ENCODE measurements at regions not wholly inside any gene's neighbourhood (a gene's known extent, or its start where the extent isn't known, plus 50 kb on each side); places are given as distances from the start of the nearest gene placed in this dataset.

- TF ChIP-seq CTCF (optimal IDR thresholded peaks at IDR 0.05 in 1 of 3, IDR thresholded peaks at IDR 0.05 in 1 of 3, conservative IDR thresholded peaks at IDR 0.05 in 1 of 3; ENCODE audit: extremely low read depth in 1 of 3, insufficient read depth in 2 of 3, low read length in 3 of 3) (no peak), EZH2 (IDR thresholded peaks at IDR 0.05; ENCODE audit: low read length) (no peak)
Observed at GRCh38 chr4:14237911-14238310, 610.4 kb upstream of the BOD1L1 start.
